Peyer's patch (tissue), 4 donors: ENCODE measurements at regions not wholly inside any gene's neighbourhood (a gene's known extent, or its start where the extent isn't known, plus 50 kb on each side); places are given as distances from the start of the nearest gene placed in this dataset.
"Not testable (repeated sequence)": the region's sequence is repeated elsewhere in the genome, so short reads cannot be mapped to it uniquely, and the experiment has no call there.

ENCODE experiments used
- DNase-seq, 3 donors: peaks; one replicate each; pipeline ENCODE4 v3.0.0-alpha.2; 2017 to 2019
- H3K27ac ChIP-seq, 4 donors: fragments of 200-600 bp; sonication (generic); one replicate each; pipeline ENCODE4 v1.5.1; 2016 to 2019
- H3K27me3 ChIP-seq, 2 donors: fragments of 200-600 bp; sonication (generic); one replicate each; pipeline ENCODE4 v1.5.1; 2019
- H3K36me3 ChIP-seq, 3 donors: fragments of 200-600 bp; sonication (generic); one replicate each; pipeline ENCODE4 v1.5.1; 2016 to 2019
- H3K4me1 ChIP-seq, 4 donors: fragments of 200-600 bp; sonication (generic); one replicate each; pipeline ENCODE4 v1.5.1; 2016 to 2019
- H3K4me3 ChIP-seq, 4 donors: fragments of 200-600 bp; sonication (generic); 1 replicate in 3 of 4; 2 replicates in 1 of 4; pipeline ENCODE4 v1.5.1; 2016 to 2019; ENCODE audit warnings: mild to moderate bottlenecking in 1 of 4
- H3K9me3 ChIP-seq, 4 donors: fragments of 200-600 bp; sonication (generic); one replicate each; pipeline ENCODE4 v1.5.1; 2016 to 2019; ENCODE audit warnings: mild to moderate bottlenecking in 1 of 4
- CTCF ChIP-seq, 6 experiments: fragments of 450-650 bp in 4 of 6; fragments of 200-600 bp in 2 of 6; sonication (generic) in 1 of 6; IDR thresholded peaks; one replicate each; pipeline ENCODE4 v1.5.1; 2017 to 2019; ENCODE audit warnings: antibody characterized with exemption in 6 of 6, mild to moderate bottlenecking in 3 of 6, moderate library complexity in 1 of 6
- POLR2A ChIP-seq, 2 donors: fragments of 450-650 bp; IDR thresholded peaks; one replicate each; pipeline ENCODE4 v1.5.1; 2017; ENCODE audit warnings: antibody characterized with exemption in 2 of 2, mild to moderate bottlenecking in 2 of 2, moderate library complexity in 2 of 2

- Histone ChIP-seq H3K4me1 (no peaks in the 10 kb centered on the region), H3K4me3 (no peak overlapping the region), H3K27me3 (no peaks in the 10 kb centered on the region), H3K9me3 (no peaks in the 10 kb centered on the region), H3K27ac (no peak overlapping the region), H3K36me3 (no peaks in the 10 kb centered on the region)
- no peak for DNase-seq
- TF ChIP-seq CTCF (IDR thresholded peaks at IDR 0.05) (no peak), POLR2A (IDR thresholded peaks at IDR 0.05) (no peak)
These were observed 53.2 kb upstream of the CFAP126 start for GRCh38 chr1:161420763-161421455.

- not testable (repeated sequence) for H3K27me3 ChIP-seq, DNase-seq, H3K4me3 ChIP-seq, H3K9me3 ChIP-seq, H3K36me3 ChIP-seq, H3K27ac ChIP-seq, H3K4me1 ChIP-seq
These were observed 49.9 kb upstream of the CFAP126 start for GRCh38 chr1:161417536-161417935.
